GM12873 (cell line): ENCODE measurements at regions not wholly inside any gene's neighbourhood (a gene's known extent, or its start where the extent isn't known, plus 50 kb on each side); places are given as distances from the start of the nearest gene placed in this dataset.

Source experiments
- TF ChIP-seq, protein P1 (sequence below): IDR thresholded peaks from 2 replicates; pipeline ENCODE4 v1.5.1; 2012; ENCODE audit warnings: low read depth, mild to moderate bottlenecking, moderate library complexity, low read length, control low read depth; ENCODE audit not compliant: insufficient read depth; ENCODE audit errors: missing control alignments

GRCh38 chr2:216279031-216279430 is 93.3 kb downstream of the MARCHF4 start:
- TF ChIP-seq, protein P1, sequence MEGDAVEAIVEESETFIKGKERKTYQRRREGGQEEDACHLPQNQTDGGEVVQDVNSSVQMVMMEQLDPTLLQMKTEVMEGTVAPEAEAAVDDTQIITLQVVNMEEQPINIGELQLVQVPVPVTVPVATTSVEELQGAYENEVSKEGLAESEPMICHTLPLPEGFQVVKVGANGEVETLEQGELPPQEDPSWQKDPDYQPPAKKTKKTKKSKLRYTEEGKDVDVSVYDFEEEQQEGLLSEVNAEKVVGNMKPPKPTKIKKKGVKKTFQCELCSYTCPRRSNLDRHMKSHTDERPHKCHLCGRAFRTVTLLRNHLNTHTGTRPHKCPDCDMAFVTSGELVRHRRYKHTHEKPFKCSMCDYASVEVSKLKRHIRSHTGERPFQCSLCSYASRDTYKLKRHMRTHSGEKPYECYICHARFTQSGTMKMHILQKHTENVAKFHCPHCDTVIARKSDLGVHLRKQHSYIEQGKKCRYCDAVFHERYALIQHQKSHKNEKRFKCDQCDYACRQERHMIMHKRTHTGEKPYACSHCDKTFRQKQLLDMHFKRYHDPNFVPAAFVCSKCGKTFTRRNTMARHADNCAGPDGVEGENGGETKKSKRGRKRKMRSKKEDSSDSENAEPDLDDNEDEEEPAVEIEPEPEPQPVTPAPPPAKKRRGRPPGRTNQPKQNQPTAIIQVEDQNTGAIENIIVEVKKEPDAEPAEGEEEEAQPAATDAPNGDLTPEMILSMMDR = no peak

GRCh38 chr2:216275890-216276289 is 96.4 kb downstream of the MARCHF4 start:
- TF ChIP-seq, protein P1 = no peak

- TF ChIP-seq, protein P1 = no peak
Measured at GRCh38 chr2:216274194-216274840, 98.0 kb downstream of the MARCHF4 start.

- TF ChIP-seq, protein P1 = no peak
Measured at GRCh38 chr2:216261042-216261537, 111.2 kb downstream of the MARCHF4 start.

DNA sequence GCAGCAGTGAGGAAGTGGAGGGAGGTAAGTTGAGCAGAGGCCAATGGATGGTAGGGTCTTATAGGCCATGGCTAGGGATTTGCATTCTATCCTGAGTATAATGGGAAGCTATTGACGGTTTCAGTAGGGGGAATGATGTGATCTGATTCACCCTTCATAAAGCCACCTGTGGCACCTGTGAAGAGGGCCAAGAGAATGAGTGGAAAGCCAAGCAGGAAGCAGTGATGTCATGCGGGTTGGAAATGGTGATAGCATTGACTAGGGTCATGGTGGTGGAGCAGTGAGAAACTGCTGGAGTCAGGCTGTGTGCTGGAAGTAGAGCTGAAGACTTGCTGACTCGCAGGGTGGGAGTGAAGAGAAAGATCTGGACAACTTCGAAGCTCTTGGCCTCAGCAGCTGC is 111.7 kb downstream of the MARCHF4 start:
- TF ChIP-seq, protein P1 = no peak

GRCh38 chr2:216259081-216259480 is 113.2 kb downstream of the MARCHF4 start:
- TF ChIP-seq, protein P1 = no peak

DNA sequence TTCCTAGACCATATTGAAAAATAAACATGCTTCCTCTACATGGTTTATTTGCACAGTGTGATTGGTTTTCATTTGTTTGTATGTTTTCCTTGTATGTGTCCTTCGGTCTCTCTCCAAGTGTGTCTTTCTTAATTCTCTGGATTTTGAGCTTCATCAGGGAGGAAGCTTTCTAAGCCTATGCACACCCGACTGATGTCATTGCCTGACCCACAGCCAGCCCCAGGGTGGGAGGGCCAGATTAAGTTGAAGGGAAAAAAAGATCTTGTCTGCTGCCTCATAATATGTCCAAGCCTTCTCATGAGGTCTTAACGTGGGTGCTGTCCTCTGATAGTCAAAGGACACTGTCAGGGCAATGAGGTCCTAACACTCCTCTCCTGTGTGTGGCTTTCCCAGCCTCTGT is 115.2 kb downstream of the MARCHF4 start:
- TF ChIP-seq, protein P1 = no peak
